Osteocyte (in vitro differentiated cells): ENCODE measurements at regions not wholly inside any gene's neighbourhood (a gene's known extent, or its start where the extent isn't known, plus 50 kb on each side); places are given as distances from the start of the nearest gene placed in this dataset.

Experiments
- DNase-seq: peaks from one replicate; pipeline ENCODE4 v3.0.0; 2021; ENCODE audit warnings: mixed read lengths; ENCODE audit not compliant: unreplicated experiment; ENCODE audit errors: extremely low spot score
- H3K27ac Mint-ChIP-seq: one replicate; pipeline ENCODE4 v1.8.0; 2021; ENCODE audit warnings: mild to moderate bottlenecking, mixed read lengths; ENCODE audit not compliant: unreplicated experiment
- H3K27me3 Mint-ChIP-seq: one replicate; pipeline ENCODE4 v1.8.0; 2021; ENCODE audit warnings: mixed read lengths; ENCODE audit not compliant: unreplicated experiment
- H3K36me3 Mint-ChIP-seq: one replicate; pipeline ENCODE4 v1.8.0; 2021; ENCODE audit warnings: mixed read lengths; ENCODE audit not compliant: unreplicated experiment
- H3K4me1 Mint-ChIP-seq: one replicate; pipeline ENCODE4 v1.8.0; 2021; ENCODE audit warnings: mixed read lengths; ENCODE audit not compliant: unreplicated experiment
- H3K4me3 Mint-ChIP-seq: one replicate; pipeline ENCODE4 v1.8.0; 2021; ENCODE audit warnings: mild to moderate bottlenecking, moderate library complexity, mixed read lengths; ENCODE audit not compliant: unreplicated experiment
- H3K9me3 Mint-ChIP-seq: one replicate; pipeline ENCODE4 v1.8.0; 2021; ENCODE audit warnings: mixed read lengths; ENCODE audit not compliant: unreplicated experiment
- TF ChIP-seq, protein P1 (sequence below): fragments of 200-600 bp; sonication (generic); IDR thresholded peaks from 2 replicates; pipeline ENCODE4 v1.5.0; 2021; ENCODE audit warnings: antibody characterized with exemption, mild to moderate bottlenecking, moderate library complexity

DNA sequence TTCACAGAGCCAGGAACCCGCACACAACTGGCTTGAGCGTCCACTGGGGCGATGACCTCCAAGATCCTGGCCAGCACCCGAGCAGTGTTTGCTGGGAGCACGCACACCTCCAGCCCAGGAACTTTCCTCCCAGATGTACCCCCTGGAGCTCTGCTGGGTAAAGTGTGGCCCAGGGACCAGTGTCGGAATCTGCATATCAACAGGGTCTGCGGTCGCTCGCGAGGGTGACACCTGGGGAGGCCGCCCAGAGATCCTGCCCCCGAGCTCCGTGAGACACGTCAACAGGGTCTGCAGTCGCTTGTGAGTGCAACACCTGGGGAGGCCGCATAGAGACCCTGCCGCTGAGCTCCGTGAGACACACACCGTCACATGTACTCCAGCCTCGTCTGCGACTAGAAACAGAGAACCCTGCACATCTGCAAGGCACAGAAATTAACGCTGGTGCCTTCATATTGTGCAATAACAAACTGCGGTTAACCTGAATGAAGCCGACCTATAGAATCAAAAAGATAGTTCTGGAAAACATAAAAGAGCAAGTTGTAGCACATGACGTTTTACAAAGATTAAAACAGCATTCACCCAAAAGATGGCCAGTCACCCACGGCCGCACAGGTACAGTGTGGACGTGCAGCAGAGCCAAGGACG is 172.4 kb downstream of the BRD1 start:
- Mint-ChIP-seq H3K9me3 (no peaks in the 10 kb centered on the region), H3K4me3 (no peak overlapping the region), H3K4me1 (no peaks in the 10 kb centered on the region), H3K27me3 (no peaks in the 10 kb centered on the region), H3K27ac (no peak overlapping the region), H3K36me3 (no peaks in the 10 kb centered on the region)
- DNase-seq: no peak
- TF ChIP-seq, protein P1, sequence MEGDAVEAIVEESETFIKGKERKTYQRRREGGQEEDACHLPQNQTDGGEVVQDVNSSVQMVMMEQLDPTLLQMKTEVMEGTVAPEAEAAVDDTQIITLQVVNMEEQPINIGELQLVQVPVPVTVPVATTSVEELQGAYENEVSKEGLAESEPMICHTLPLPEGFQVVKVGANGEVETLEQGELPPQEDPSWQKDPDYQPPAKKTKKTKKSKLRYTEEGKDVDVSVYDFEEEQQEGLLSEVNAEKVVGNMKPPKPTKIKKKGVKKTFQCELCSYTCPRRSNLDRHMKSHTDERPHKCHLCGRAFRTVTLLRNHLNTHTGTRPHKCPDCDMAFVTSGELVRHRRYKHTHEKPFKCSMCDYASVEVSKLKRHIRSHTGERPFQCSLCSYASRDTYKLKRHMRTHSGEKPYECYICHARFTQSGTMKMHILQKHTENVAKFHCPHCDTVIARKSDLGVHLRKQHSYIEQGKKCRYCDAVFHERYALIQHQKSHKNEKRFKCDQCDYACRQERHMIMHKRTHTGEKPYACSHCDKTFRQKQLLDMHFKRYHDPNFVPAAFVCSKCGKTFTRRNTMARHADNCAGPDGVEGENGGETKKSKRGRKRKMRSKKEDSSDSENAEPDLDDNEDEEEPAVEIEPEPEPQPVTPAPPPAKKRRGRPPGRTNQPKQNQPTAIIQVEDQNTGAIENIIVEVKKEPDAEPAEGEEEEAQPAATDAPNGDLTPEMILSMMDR: no peak

DNA sequence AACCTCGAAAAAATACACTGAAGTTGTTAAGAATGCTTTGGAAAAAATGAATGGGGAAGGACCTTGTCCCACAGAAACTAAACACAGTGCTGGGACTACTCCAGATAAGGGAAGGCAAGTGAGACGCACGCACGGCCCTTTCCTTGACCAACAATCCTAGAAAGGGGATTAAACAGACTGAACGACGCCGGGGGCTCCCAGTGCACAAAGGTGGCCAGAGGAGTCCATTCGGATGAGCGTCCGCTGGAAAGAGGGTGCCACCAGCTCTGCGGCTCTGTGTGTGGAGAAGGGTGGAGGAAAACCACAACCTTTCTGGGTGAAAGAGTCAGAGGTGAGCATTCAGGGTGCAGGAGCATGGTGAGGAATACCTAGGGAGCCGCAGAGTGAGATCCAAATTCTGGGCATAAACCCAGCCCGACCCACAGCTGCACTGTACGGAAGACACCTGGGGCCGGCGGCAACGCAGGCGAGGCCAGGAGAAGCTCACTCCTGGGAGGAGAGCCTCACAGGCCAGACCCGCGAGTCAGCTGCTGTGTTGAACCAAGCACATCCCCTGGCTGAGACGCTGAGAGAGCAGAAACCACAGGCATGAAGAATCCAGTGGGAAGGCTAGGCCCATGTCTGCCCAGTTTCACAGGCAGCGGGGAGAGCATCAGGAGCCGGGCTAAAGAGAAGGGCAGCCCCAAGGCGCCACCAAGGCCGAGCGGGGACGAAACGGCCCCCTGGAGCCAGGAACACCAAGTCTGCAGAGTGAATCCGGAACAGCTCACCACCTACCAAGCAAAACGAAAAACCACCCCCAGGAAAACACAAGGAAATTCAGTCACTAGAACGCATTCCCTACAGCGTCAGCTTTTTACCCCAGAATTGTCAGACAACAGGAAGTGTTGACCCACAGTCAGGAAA is 177.1 kb downstream of the BRD1 start:
- Mint-ChIP-seq H3K36me3 (no peaks in the 10 kb centered on the region), H3K9me3 (no peaks in the 10 kb centered on the region), H3K4me1 (no peaks in the 10 kb centered on the region), H3K4me3 (no peak overlapping the region), H3K27ac (peak overlapping the region; percentile 47), H3K27me3 (no peaks in the 10 kb centered on the region)
- TF ChIP-seq, protein P1: no peak
- DNase-seq: no peak

DNA sequence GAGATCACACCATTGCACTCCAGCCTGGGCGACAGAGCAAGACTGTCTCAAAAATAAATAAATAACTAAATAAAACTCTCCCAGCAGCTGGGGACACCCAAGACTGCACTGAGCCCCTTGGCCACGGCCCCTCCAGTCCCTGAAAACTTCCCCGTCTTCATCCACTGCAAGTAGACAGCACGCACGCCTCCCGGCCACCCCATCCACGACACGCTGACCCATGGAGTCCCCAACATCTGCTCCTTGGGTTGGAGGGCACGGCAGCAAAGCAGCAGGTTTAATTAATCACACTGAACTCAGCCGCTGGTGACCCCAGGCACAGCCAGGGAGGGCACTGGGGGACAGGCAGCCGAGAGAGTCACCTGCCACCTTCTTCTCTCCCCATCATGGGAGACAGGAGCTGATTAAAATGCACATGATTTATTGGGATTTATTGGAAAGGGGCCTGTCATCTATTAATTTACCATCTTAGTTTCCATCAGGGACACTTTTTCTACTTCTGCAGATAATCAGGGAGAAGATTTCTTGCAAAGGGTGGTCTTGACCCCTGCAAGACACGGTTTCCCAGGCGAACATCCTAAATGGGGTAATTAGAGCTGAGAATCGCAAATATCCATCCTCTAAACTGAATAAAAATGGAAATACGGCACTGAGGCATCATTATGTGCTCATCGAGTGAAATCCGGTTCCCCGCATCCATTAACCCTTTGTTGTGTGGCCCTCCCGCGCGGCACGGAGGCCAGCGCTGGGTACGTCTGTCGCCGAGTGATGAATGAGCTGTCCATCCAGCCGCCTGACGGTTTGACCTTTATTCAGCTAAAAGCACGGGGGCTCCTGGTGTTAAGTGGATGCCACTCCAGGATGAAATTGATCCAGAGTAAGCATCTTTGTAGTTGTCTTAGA is 178.3 kb downstream of the BRD1 start:
- Mint-ChIP-seq H3K36me3 (no peaks in the 10 kb centered on the region), H3K27me3 (no peaks in the 10 kb centered on the region), H3K4me1 (no peaks in the 10 kb centered on the region), H3K27ac (no peak overlapping the region), H3K9me3 (no peaks in the 10 kb centered on the region), H3K4me3 (no peak overlapping the region)
- no peak for DNase-seq
- TF ChIP-seq, protein P1: no peak

DNA sequence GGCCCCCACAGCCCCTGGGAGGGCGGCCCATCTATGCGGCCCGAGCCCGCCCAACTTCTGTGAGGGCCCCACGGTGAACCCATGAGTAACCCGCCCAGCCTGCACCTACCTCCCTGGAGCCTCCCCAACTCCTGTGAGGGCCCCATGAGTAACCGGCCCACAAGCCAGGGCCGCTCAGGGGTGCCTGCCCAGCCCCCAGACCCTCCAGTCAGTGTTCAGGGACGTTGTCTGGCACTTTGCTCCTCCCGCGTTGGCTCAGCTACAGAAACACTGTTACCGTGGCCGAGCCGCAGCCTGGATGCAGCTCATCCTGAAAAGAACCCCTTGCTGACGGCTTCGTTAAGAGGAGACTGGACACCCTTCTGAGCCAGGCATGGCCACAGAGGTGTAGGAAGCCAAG is 179.6 kb downstream of the BRD1 start:
- no peaks in the 10 kb centered on the region for H3K27me3 Mint-ChIP-seq
- no peak overlapping the region for H3K27ac Mint-ChIP-seq
- no peaks in the 10 kb centered on the region for H3K36me3 Mint-ChIP-seq
- H3K9me3 Mint-ChIP-seq: no peaks in the 10 kb centered on the region
- no peak for DNase-seq
- TF ChIP-seq, protein P1: no peak
- H3K4me1 Mint-ChIP-seq: no peaks in the 10 kb centered on the region
- no peak overlapping the region for H3K4me3 Mint-ChIP-seq
